AG09309 (cell line): ENCODE measurements at regions not wholly inside any gene's neighbourhood (a gene's known extent, or its start where the extent isn't known, plus 50 kb on each side); places are given as distances from the start of the nearest gene placed in this dataset.

Experiments used
- DNase-seq: peaks from one replicate; pipeline ENCODE4 v3.0.0-alpha.2; 2010; ENCODE audit warnings: low read depth
- H3K4me3 ChIP-seq: 2 replicates; pipeline ENCODE4 v1.5.1; 2011; ENCODE audit warnings: mild to moderate bottlenecking, low read depth, low read length, moderate library complexity; ENCODE audit not compliant: control insufficient read depth
- TF ChIP-seq, protein P1 (sequence below): IDR thresholded peaks from 2 replicates; pipeline ENCODE4 v1.5.1; 2011; ENCODE audit warnings: mild to moderate bottlenecking, low read depth, low read length, inconsistent platforms; ENCODE audit not compliant: insufficient read depth, control insufficient read depth; ENCODE audit errors: missing control alignments

DNA sequence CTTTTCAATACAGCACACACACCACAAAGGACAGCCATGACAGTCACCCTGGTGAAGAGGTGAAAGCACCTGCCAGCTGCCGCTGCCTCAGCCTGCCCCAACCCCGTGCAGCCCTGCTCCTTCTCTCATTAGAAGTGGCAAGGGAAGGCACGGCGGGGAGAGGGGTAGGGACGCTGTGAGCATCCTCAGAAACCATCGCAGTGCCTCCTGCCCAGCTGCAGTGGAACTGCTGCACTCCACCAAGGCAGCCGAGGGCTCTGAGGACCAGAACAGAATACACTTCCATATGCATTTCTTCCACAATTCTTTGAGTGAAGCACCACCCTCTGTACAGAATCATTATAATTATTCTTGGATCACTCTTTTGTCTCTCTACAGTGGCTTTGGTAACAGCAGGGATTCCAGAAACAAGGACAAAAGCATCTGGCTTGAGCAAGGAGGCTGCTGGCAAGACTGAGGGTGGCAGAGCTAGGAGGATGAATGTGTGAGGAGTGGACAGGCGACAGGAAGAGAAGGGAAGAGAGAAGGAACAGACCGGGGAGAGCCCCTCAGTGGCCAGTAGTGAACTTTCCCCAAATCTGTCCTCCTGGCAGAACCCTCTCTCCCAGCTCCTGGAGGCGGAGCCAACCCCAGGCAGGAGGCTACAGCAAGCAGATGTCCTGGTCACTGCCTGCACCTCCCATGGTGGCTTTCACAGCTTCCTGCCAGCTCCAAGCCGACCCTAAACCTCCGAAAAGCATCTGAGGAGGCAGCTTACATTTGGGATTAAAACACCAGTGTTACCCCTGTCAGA lies 73.2 kb downstream of the MTNR1A start:
- TF ChIP-seq, protein P1, sequence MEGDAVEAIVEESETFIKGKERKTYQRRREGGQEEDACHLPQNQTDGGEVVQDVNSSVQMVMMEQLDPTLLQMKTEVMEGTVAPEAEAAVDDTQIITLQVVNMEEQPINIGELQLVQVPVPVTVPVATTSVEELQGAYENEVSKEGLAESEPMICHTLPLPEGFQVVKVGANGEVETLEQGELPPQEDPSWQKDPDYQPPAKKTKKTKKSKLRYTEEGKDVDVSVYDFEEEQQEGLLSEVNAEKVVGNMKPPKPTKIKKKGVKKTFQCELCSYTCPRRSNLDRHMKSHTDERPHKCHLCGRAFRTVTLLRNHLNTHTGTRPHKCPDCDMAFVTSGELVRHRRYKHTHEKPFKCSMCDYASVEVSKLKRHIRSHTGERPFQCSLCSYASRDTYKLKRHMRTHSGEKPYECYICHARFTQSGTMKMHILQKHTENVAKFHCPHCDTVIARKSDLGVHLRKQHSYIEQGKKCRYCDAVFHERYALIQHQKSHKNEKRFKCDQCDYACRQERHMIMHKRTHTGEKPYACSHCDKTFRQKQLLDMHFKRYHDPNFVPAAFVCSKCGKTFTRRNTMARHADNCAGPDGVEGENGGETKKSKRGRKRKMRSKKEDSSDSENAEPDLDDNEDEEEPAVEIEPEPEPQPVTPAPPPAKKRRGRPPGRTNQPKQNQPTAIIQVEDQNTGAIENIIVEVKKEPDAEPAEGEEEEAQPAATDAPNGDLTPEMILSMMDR, result no peak
- DNase-seq, result no peak
- no peak overlapping the region for H3K4me3 ChIP-seq

DNA sequence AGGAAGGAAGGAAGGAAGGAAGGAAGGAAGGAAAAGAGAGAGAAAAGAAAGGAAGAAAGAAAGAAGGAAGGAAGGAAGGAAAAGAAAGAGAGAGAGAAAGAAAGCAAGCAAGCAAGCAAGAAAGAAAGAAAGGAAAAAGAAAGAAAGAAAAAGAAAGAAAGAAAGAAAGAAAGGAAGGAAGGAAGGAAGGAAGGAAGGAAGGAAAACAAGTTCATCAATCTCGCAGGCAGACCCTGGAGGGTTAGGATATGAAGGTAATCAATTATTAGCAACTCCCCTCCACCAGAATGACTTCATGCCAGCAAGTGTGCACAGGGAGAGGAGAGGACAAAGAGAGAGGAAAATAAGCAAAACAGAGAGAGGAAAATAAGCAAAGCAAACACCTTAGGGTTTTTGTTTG lies 80.2 kb downstream of the MTNR1A start:
- no peak for DNase-seq
- TF ChIP-seq, protein P1, result no peak
- H3K4me3 ChIP-seq, result no peak overlapping the region

- TF ChIP-seq, protein P1, result no peak
- H3K4me3 ChIP-seq, result no peak overlapping the region
- DNase-seq, result no peak
These were observed 81.4 kb downstream of the MTNR1A start for GRCh38 chr4:186473933-186474332.

DNA sequence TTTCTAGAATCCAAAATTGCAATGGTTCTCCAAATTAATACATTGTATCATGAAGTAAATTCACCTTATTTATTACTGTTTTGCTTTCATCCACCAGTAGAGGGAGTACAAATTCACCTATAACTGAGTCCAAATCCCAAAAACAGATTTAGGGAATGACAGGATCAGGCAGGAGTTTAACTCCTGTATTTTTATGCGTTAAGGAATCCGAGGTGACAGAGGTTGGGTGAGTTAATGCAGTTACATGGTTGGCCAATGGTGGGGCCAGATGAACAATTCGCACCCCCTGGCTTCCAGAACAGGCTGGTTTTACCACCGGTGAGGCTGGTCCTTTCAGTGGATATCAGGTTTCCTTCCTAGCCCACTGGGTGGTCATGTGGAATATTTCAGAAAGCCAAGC lies 82.4 kb downstream of the MTNR1A start:
- DNase-seq, result no peak
- TF ChIP-seq, protein P1, result peak; percentile 57
- H3K4me3 ChIP-seq, result no peak overlapping the region

DNA sequence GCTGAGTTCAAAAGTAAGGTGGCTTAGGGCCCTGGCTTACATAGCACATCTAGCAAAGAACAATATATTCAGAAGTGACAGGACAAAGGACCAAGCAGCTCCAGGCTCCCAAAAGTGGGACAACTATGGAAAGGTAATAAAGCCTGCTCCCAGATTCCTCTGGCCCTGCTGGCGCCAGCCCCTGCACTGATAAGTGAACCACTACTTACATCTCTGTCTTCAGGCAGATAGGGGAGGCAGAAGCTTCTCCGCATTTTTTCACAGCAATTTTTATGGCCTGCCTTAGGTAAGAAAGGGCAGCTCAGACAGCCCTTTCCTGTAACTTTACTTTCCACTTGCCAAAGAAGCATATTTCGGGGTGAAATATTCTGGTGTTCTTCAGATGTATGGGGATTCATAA lies 83.9 kb downstream of the MTNR1A start:
- no peak overlapping the region for H3K4me3 ChIP-seq
- DNase-seq, result no peak
- TF ChIP-seq, protein P1, result no peak

DNA sequence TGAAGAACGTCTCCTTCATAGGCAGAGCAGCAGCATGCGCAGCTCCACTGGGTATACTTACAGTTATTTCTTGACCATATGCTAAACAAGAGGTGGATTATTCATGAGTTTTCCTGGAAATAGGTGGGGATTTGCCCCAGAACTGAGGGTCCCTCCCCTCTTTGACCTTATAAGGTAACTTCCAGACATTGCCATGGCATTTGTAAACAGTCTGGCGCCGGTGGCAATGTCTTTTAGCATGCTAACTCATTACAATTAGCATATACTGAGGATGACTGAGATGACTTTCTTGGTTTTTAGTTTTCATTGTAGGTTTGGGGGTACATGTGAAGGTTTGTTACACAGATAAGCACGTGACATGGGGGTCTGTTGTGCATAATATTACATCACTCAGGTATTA lies 97.3 kb downstream of the MTNR1A start:
- TF ChIP-seq, protein P1, result no peak
- no peak for DNase-seq
- H3K4me3 ChIP-seq, result no peak overlapping the region
